ENCODE measurements at regions not wholly inside any gene's neighbourhood (a gene's known extent, or its start where the extent isn't known, plus 50 kb on each side); places are given as distances from the start of the nearest gene placed in this dataset.

GRCh38 chr1:114262337-114262736 lies 108.7 kb upstream of the SYT6 start:
- H3K4me1 ChIP-seq, result no peaks in the 10 kb centered on the region
- no peak overlapping the region for H3K4me3 ChIP-seq
- no peak for DNase-seq
- 80 to 82% methylated on average over 2 of the region's 2 CpGs for WGBS, 2 donors
- TF ChIP-seq POLR2A (IDR thresholded peaks at IDR 0.05), result no peak
- intact Hi-C loops (cut with DNase I; ENCODE audit: low total_unique reads), result no loop called here
- H3K27me3 ChIP-seq, result no peaks in the 10 kb centered on the region
- no peaks in the 10 kb centered on the region for H3K36me3 ChIP-seq (ENCODE audit: low read depth, missing control alignments)
- no peak overlapping the region for H3K27ac ChIP-seq
- H3K9me3 ChIP-seq, result no peaks in the 10 kb centered on the region

GRCh38 chr1:114260805-114261484 lies 107.3 kb upstream of the SYT6 start:
- intact Hi-C loops (cut with DNase I; ENCODE audit: low total_unique reads), result no loop called here
- H3K9me3 ChIP-seq, result no peaks in the 10 kb centered on the region
- no peaks in the 10 kb centered on the region for H3K36me3 ChIP-seq (ENCODE audit: low read depth, missing control alignments)
- no peaks in the 10 kb centered on the region for H3K4me1 ChIP-seq
- DNase-seq, result no peak
- H3K27me3 ChIP-seq, result no peaks in the 10 kb centered on the region
- 75 to 79% methylated on average over 6 of the region's 6 CpGs for WGBS, 2 donors
- no peak overlapping the region for H3K4me3 ChIP-seq
- TF ChIP-seq CTCF (IDR thresholded peaks at IDR 0.05) (no peak), POLR2A (IDR thresholded peaks at IDR 0.05) (no peak)
- no peak overlapping the region for H3K27ac ChIP-seq

- no peaks in the 10 kb centered on the region for H3K9me3 ChIP-seq
- H3K4me1 ChIP-seq, result no peaks in the 10 kb centered on the region
- intact Hi-C loops (cut with DNase I; ENCODE audit: low total_unique reads), result no loop called here
- H3K27ac ChIP-seq, result no peak overlapping the region
- H3K27me3 ChIP-seq, result no peaks in the 10 kb centered on the region
- no peak overlapping the region for H3K4me3 ChIP-seq
- H3K36me3 ChIP-seq (ENCODE audit: low read depth, missing control alignments), result no peaks in the 10 kb centered on the region
- no peak for DNase-seq
- WGBS, 2 donors, result 73 to 78% methylated on average over 2 of the region's 2 CpGs
- TF ChIP-seq CTCF (IDR thresholded peaks at IDR 0.05), result no peak
- TF ChIP-seq POLR2A (IDR thresholded peaks at IDR 0.05), result no peak
Observed at GRCh38 chr1:114259511-114260160, 106.0 kb upstream of the SYT6 start.

- no peaks in the 10 kb centered on the region for H3K27me3 ChIP-seq
- TF ChIP-seq POLR2A (IDR thresholded peaks at IDR 0.05) (no peak), CTCF (IDR thresholded peaks at IDR 0.05) (no peak)
- no peaks in the 10 kb centered on the region for H3K36me3 ChIP-seq (ENCODE audit: low read depth, missing control alignments)
- H3K27ac ChIP-seq, result no peak overlapping the region
- intact Hi-C loops (cut with DNase I; ENCODE audit: low total_unique reads), result no loop called here
- H3K9me3 ChIP-seq, result no peaks in the 10 kb centered on the region
- no peak overlapping the region for H3K4me3 ChIP-seq
- DNase-seq, result no peak
- no peaks in the 10 kb centered on the region for H3K4me1 ChIP-seq
- 76 to 89% methylated on average over 4 of the region's 4 CpGs for WGBS, 2 donors
Observed at GRCh38 chr1:114258633-114259032, 105.0 kb upstream of the SYT6 start.

GRCh38 chr1:114258074-114258473 lies 104.4 kb upstream of the SYT6 start:
- no peaks in the 10 kb centered on the region for H3K36me3 ChIP-seq (ENCODE audit: low read depth, missing control alignments)
- H3K27me3 ChIP-seq, result no peaks in the 10 kb centered on the region
- no peaks in the 10 kb centered on the region for H3K4me1 ChIP-seq
- intact Hi-C loops (cut with DNase I; ENCODE audit: low total_unique reads), result no loop called here
- TF ChIP-seq CTCF (IDR thresholded peaks at IDR 0.05), result no peak
- TF ChIP-seq POLR2A (IDR thresholded peaks at IDR 0.05), result no peak
- H3K9me3 ChIP-seq, result no peaks in the 10 kb centered on the region
- no peak overlapping the region for H3K4me3 ChIP-seq
- WGBS, 2 donors, result 96 to 100% methylated on average over 3 of the region's 3 CpGs
- no peak overlapping the region for H3K27ac ChIP-seq
- DNase-seq, result no peak

Measured in testis (tissue), 2 donors.